Adrenal gland (tissue), 9 donors: ENCODE measurements at regions not wholly inside any gene's neighbourhood (a gene's known extent, or its start where the extent isn't known, plus 50 kb on each side); places are given as distances from the start of the nearest gene placed in this dataset.

Experiments used
- DNase-seq, 7 donors: peaks; one replicate each; pipeline ENCODE4 v3.0.0-alpha.2; 2019 to 2020
- H3K27ac ChIP-seq, 5 donors: fragments of 200-600 bp; sonication (generic) in 4 of 5; 1 replicate in 3 of 5; 2 replicates in 2 of 5; pipeline versions ENCODE4 v1.5.1 to v1.8.0; 2016 to 2020; ENCODE audit warnings: mild to moderate bottlenecking in 1 of 5
- H3K27me3 ChIP-seq: fragments of 200-600 bp; 2 replicates; pipeline ENCODE4 v1.8.0; 2021
- H3K36me3 ChIP-seq, 2 donors: fragments of 200-600 bp; replicated peaks in 1 of 2; 1 replicate in 1 of 2; 2 replicates in 1 of 2; pipeline versions ENCODE4 v1.5.1 to v1.8.0; 2018 to 2022
- H3K4me1 ChIP-seq, 2 donors: fragments of 200-600 bp; replicated peaks in 1 of 2; 1 replicate in 1 of 2; 2 replicates in 1 of 2; pipeline versions ENCODE4 v1.5.1 to v1.8.0; 2018 to 2021
- H3K4me3 ChIP-seq, 4 donors: fragments of 200-600 bp; sonication (generic) in 3 of 4; one replicate each; pipeline ENCODE4 v1.5.1; 2016 to 2018
- H3K9me3 ChIP-seq, 3 donors: fragments of 200-600 bp; sonication (generic) in 1 of 3; replicated peaks in 1 of 3; 1 replicate in 2 of 3; 2 replicates in 1 of 3; pipeline versions ENCODE4 v1.5.1 to v1.8.0; 2016 to 2021
- CTCF ChIP-seq, 6 experiments: fragments of 450-650 bp in 4 of 6; fragments of 200-600 bp in 2 of 6; sonication (generic) in 1 of 6; IDR thresholded peaks; 1 replicate in 5 of 6; 2 replicates in 1 of 6; pipeline versions ENCODE4 v1.5.1 to v1.8.0; 2016 to 2021; ENCODE audit warnings: antibody characterized with exemption in 6 of 6, mild to moderate bottlenecking in 2 of 6, moderate library complexity in 1 of 6
- POLR2A ChIP-seq, 2 donors: fragments of 450-650 bp; IDR thresholded peaks; one replicate each; pipeline ENCODE4 v1.6.1; 2017; ENCODE audit warnings: antibody characterized with exemption in 2 of 2, mild to moderate bottlenecking in 2 of 2, moderate library complexity in 1 of 2
- WGBS, 4 donors: extraction: QIAGEN DNeasy Blood & Tissue Kit in 2 of 4; methylation state at CpG; one replicate each; pipeline versions ENCODE4 v1.1.5 to v1.1.7; 2013 to 2017; 5-methylcytosine and 5-hydroxymethylcytosine counted together
- intact Hi-C, 2 donors: fragments of 100-400 bp; cut with DNase I; formaldehyde crosslinking; loops; one replicate each; pipeline versions ENCODE4 v1.14.1 to v1.15.0; 2022 to 2023
- donor health status: healthy with polysubstance abuse.
- donor health status: Bipolar disorder and iron deficiency.
- donor health status: DM: yes; HTN: yes; CAD: no.
- donor health status: DM: no; HTN: no; CAD: no.
- donor health status: DM: no; HTN: no; CAD: no.

GRCh38 chr5:124153588-124153987 lies 592.9 kb downstream of the ZNF608 start:
- no peaks in the 10 kb centered on the region for H3K36me3 ChIP-seq
- TF ChIP-seq POLR2A (IDR thresholded peaks at IDR 0.05) (no peak), CTCF (IDR thresholded peaks at IDR 0.05) (no peak)
- no peak overlapping the region for H3K4me3 ChIP-seq
- intact Hi-C loops: no loop called here
- 86 to 94% (median 93%) methylated on average over 1 of the region's 1 CpG for WGBS, 4 donors
- H3K27ac ChIP-seq: no peak overlapping the region
- no peaks in the 10 kb centered on the region for H3K4me1 ChIP-seq
- no peaks in the 10 kb centered on the region for H3K27me3 ChIP-seq
- peaks cover 0 to 20% (median 16%) of the 10 kb centered on the region in 3 donors for H3K9me3 ChIP-seq
- no peak for DNase-seq

- Histone ChIP-seq H3K36me3 (no peaks in the 10 kb centered on the region), H3K27me3 (no peaks in the 10 kb centered on the region), H3K27ac (no peak overlapping the region), H3K4me1 (no peaks in the 10 kb centered on the region), H3K4me3 (no peak overlapping the region), H3K9me3 (peaks cover 0 to 5% (median 2%) of the 10 kb centered on the region in 3 donors)
- TF ChIP-seq CTCF (IDR thresholded peaks at IDR 0.05) (no peak), POLR2A (IDR thresholded peaks at IDR 0.05) (no peak)
- no peak for DNase-seq
- 90 to 100% (median 96%) methylated on average over 2 of the region's 2 CpGs for WGBS, 4 donors
- intact Hi-C loops: no loop called here
Observed at GRCh38 chr5:124148574-124148973, 597.9 kb downstream of the ZNF608 start.

- Histone ChIP-seq H3K27me3 (no peaks in the 10 kb centered on the region), H3K27ac (no peak overlapping the region), H3K4me1 (no peaks in the 10 kb centered on the region), H3K4me3 (no peak overlapping the region), H3K36me3 (no peaks in the 10 kb centered on the region), H3K9me3 (no peaks in the 10 kb centered on the region)
- no peak for TF ChIP-seq CTCF (IDR thresholded peaks at IDR 0.05)
- no peak for TF ChIP-seq POLR2A (IDR thresholded peaks at IDR 0.05)
- no peak for DNase-seq
- intact Hi-C loops: no loop called here
Observed at GRCh38 chr5:124140060-124140459, 606.4 kb downstream of the ZNF608 start.

- TF ChIP-seq POLR2A (IDR thresholded peaks at IDR 0.05) (no peak), CTCF (IDR thresholded peaks at IDR 0.05) (no peak)
- Histone ChIP-seq H3K27ac (no peak overlapping the region), H3K27me3 (no peaks in the 10 kb centered on the region), H3K4me1 (no peaks in the 10 kb centered on the region), H3K9me3 (no peaks in the 10 kb centered on the region), H3K36me3 (no peaks in the 10 kb centered on the region), H3K4me3 (no peak overlapping the region)
- no peak for DNase-seq
- intact Hi-C loops: no loop called here
Observed at GRCh38 chr5:124139477-124139876, 607.0 kb downstream of the ZNF608 start.
